Panc1 (cell line): ENCODE measurements at regions not wholly inside any gene's neighbourhood (a gene's known extent, or its start where the extent isn't known, plus 50 kb on each side); places are given as distances from the start of the nearest gene placed in this dataset.

Source experiments
- ATAC-seq: fragments of 200-7000 bp; cut with Tn5 transposase; 2 replicates; pipeline ENCODE4 v1.9.1; 2020; ENCODE audit warnings: mild to moderate bottlenecking, moderate library complexity
- BruUV-seq: library from RNA; stranded (reverse); fragments of 400-500 nt; replicated peaks from 2 replicates; lab custom pipeline; 2021; lab: Mats Ljungman, UMichigan
- CTCF ChIA-PET: fragments of 300-600 bp; sonication (Branson Sonifier 250); formaldehyde crosslinking; loops from one replicate; lab custom pipeline; 2022; ENCODE audit warnings: antibody characterized with exemption; lab: Charles Lee
- POLR2A ChIA-PET: fragments of 300-600 bp; sonication (Branson Sonifier 250); formaldehyde crosslinking; loops from one replicate; lab custom pipeline; 2022; ENCODE audit warnings: antibody characterized with exemption; lab: Charles Lee
- DNase-seq: peaks from one replicate; pipeline ENCODE4 v3.0.0-alpha.2; 2010; ENCODE audit warnings: low read depth, low spot score
- H3K27ac ChIP-seq: 2 replicates; pipeline ENCODE4 v1.5.1; 2011; ENCODE audit warnings: mild to moderate bottlenecking, low read length, inconsistent platforms
- H3K27me3 ChIP-seq: fragments of 200-500 bp; sonication (Bioruptor generic); 2 replicates; pipeline ENCODE4 v1.6.0; 2014; ENCODE audit warnings: low read length, inconsistent platforms; ENCODE audit not compliant: control insufficient read depth, insufficient read depth
- H3K36me3 ChIP-seq: fragments of 200-500 bp; sonication (Bioruptor generic); 2 replicates; pipeline ENCODE4 v1.5.1; 2014; ENCODE audit warnings: inconsistent platforms, mild to moderate bottlenecking, low read length, moderate library complexity; ENCODE audit not compliant: control insufficient read depth, insufficient read depth
- H3K4me1 ChIP-seq: 2 replicates; pipeline ENCODE4 v1.5.1; 2011; ENCODE audit warnings: inconsistent platforms, mild to moderate bottlenecking, low read length, moderate library complexity; ENCODE audit not compliant: control insufficient read depth, insufficient read depth
- H3K4me3 ChIP-seq, 2 experiments: 2 replicates each; pipeline ENCODE4 v1.5.1; 2011 to 2012; ENCODE audit warnings: low read depth in 2 of 2, low read length in 2 of 2, mild to moderate bottlenecking in 2 of 2, inconsistent platforms in 1 of 2, moderate library complexity in 1 of 2
- H3K9me3 ChIP-seq: fragments of 200-500 bp; sonication (Bioruptor generic); 2 replicates; pipeline ENCODE4 v1.5.1; 2014; ENCODE audit warnings: low read depth, mild to moderate bottlenecking, inconsistent platforms, low read length, moderate library complexity; ENCODE audit not compliant: control insufficient read depth, insufficient read depth
- POLR2AphosphoS5 ChIP-seq: IDR thresholded peaks from 2 replicates; pipeline ENCODE4 v1.6.1; 2012; ENCODE audit warnings: mild to moderate bottlenecking, low read depth, low read length, moderate library complexity
- SIN3A ChIP-seq: IDR thresholded peaks from 2 replicates; pipeline ENCODE4 v1.6.1; 2012; ENCODE audit warnings: low read depth, mild to moderate bottlenecking, low read length, moderate library complexity, borderline replicate concordance; ENCODE audit not compliant: insufficient read depth
- TCF7L2 ChIP-seq: IDR thresholded peaks from 2 replicates; pipeline ENCODE4 v1.6.1; 2011; ENCODE audit warnings: mild to moderate bottlenecking, low read depth, low read length, inconsistent platforms
- in situ Hi-C: cut with HindIII; loops from 2 replicates; pipeline ENCODE4 v1.10.0; 2016; ENCODE audit warnings: low sequenced_read_pairs, low pct_unique_long_range_greater_than_20kb
- intact Hi-C: fragments of 100-400 bp; cut with micrococcal nuclease; formaldehyde crosslinking; loops from one replicate; pipeline ENCODE4 v1.10.0; 2022; ENCODE audit not compliant: unreplicated experiment
- TF ChIP-seq, protein P1 (sequence below), 2 experiments: IDR thresholded peaks; 2 replicates each; pipeline ENCODE4 v1.6.1; 2011 to 2012; ENCODE audit warnings: low read depth in 2 of 2, control low read depth in 1 of 2, low read length in 1 of 2, mild to moderate bottlenecking in 1 of 2, moderate library complexity in 1 of 2; ENCODE audit not compliant: insufficient read depth in 1 of 2
- TF ChIP-seq, protein P2 (sequence below): fragments of 450-650 bp; IDR thresholded peaks from 2 replicates; pipeline ENCODE4 v1.5.1; 2017; ENCODE audit warnings: mild to moderate bottlenecking

DNA sequence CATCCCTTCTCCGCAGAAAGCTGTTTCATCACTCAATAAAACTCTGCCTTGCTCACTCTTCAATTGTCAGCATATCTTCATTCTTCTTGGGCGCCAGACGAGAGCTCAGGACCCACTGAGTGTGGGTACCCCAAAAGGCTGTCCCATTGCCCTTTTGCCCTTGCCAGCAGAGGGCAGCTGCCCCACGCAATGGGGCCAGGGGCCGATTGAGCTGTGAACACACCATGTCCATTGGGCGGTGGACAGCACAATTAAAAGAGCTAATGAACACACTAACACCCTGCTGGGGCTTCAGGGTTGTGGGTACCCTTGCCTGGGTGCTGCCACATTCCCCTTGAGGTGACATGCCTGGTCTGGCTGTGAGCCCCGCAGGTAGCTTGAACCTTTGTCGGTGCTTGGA, 487.2 kb upstream of the NUDT12 start:
- no peak overlapping the region for H3K4me3 ChIP-seq
- no peak for ATAC-seq
- no peaks in the 10 kb centered on the region for H3K36me3 ChIP-seq
- in situ Hi-C loops (no loop called here), intact Hi-C loops (no loop called here)
- no TSS peak for BruUV-seq
- ChIA-PET POLR2A (no interaction called here), CTCF (no interaction called here)
- no peaks in the 10 kb centered on the region for H3K9me3 ChIP-seq
- no peak for DNase-seq
- H3K27ac ChIP-seq, result no peak overlapping the region
- no peak for TF ChIP-seq POLR2AphosphoS5
- TF ChIP-seq, protein P1, sequence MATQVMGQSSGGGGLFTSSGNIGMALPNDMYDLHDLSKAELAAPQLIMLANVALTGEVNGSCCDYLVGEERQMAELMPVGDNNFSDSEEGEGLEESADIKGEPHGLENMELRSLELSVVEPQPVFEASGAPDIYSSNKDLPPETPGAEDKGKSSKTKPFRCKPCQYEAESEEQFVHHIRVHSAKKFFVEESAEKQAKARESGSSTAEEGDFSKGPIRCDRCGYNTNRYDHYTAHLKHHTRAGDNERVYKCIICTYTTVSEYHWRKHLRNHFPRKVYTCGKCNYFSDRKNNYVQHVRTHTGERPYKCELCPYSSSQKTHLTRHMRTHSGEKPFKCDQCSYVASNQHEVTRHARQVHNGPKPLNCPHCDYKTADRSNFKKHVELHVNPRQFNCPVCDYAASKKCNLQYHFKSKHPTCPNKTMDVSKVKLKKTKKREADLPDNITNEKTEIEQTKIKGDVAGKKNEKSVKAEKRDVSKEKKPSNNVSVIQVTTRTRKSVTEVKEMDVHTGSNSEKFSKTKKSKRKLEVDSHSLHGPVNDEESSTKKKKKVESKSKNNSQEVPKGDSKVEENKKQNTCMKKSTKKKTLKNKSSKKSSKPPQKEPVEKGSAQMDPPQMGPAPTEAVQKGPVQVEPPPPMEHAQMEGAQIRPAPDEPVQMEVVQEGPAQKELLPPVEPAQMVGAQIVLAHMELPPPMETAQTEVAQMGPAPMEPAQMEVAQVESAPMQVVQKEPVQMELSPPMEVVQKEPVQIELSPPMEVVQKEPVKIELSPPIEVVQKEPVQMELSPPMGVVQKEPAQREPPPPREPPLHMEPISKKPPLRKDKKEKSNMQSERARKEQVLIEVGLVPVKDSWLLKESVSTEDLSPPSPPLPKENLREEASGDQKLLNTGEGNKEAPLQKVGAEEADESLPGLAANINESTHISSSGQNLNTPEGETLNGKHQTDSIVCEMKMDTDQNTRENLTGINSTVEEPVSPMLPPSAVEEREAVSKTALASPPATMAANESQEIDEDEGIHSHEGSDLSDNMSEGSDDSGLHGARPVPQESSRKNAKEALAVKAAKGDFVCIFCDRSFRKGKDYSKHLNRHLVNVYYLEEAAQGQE (IDR thresholded peaks at IDR 0.05; ENCODE audit: insufficient read depth in 1 of 2, low read depth in 2 of 2, low read length in 1 of 2), result no peak
- TF ChIP-seq SIN3A, result no peak
- no peak for TF ChIP-seq TCF7L2
- TF ChIP-seq, protein P2, sequence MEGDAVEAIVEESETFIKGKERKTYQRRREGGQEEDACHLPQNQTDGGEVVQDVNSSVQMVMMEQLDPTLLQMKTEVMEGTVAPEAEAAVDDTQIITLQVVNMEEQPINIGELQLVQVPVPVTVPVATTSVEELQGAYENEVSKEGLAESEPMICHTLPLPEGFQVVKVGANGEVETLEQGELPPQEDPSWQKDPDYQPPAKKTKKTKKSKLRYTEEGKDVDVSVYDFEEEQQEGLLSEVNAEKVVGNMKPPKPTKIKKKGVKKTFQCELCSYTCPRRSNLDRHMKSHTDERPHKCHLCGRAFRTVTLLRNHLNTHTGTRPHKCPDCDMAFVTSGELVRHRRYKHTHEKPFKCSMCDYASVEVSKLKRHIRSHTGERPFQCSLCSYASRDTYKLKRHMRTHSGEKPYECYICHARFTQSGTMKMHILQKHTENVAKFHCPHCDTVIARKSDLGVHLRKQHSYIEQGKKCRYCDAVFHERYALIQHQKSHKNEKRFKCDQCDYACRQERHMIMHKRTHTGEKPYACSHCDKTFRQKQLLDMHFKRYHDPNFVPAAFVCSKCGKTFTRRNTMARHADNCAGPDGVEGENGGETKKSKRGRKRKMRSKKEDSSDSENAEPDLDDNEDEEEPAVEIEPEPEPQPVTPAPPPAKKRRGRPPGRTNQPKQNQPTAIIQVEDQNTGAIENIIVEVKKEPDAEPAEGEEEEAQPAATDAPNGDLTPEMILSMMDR, result no peak
- no peaks in the 10 kb centered on the region for H3K27me3 ChIP-seq
- H3K4me1 ChIP-seq, result no peaks in the 10 kb centered on the region

DNA sequence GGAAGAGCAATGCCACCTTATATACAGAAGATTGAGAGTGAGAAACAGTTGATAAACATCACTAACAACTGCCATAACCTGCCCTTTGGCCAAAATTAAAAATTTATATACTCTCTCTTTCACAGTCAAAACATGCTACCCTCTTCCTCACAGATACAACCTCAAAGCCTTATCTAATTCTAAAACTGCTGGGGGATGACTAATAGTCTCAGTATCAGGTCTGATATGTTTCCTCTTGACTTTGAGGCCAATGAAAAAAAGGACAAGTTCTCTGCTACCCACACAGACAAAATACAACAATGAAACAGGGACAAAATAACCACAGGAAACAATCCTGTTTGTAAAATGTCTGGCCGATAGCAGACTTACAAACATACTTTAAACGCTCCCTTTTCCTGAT, 485.6 kb upstream of the NUDT12 start:
- POLR2A ChIA-PET, result no interaction called here
- intact Hi-C loops (no loop called here), in situ Hi-C loops (no loop called here)
- TF ChIP-seq TCF7L2 (no peak), SIN3A (no peak), POLR2AphosphoS5 (no peak)
- TF ChIP-seq, protein P1 (IDR thresholded peaks at IDR 0.05; ENCODE audit: insufficient read depth in 1 of 2, low read depth in 2 of 2, low read length in 1 of 2), result no peak
- TF ChIP-seq, protein P2, result no peak
- BruUV-seq, result no TSS peak
- CTCF ChIA-PET, result no interaction called here
- Histone ChIP-seq H3K27ac (no peak overlapping the region), H3K9me3 (no peaks in the 10 kb centered on the region), H3K4me3 (no peak overlapping the region), H3K4me1 (no peaks in the 10 kb centered on the region), H3K36me3 (no peaks in the 10 kb centered on the region), H3K27me3 (no peaks in the 10 kb centered on the region)
- DNase-seq (no peak), ATAC-seq (no peak)
